ENCODE measurements at regions not wholly inside any gene's neighbourhood (a gene's known extent, or its start where the extent isn't known, plus 50 kb on each side); places are given as distances from the start of the nearest gene placed in this dataset.

DNA sequence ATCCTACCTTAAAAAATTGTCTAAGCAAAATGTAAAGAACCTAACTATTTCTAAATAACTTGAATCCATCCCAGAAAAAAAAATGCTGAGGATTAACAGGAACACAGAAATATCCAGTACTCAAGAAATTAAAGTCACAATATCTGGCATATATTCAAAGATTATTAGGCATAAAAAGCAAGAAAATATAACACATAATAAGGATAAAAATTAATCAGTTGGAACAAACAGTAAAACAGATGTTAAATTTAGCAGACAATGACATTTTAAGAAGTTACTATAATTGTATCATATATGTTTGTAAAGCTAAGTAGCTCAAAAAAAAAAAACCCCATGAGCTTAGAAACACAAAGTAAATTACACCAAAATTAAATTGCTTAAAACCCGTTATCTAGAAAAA is 427.4 kb upstream of the GYPC start:
- no peak for TF ChIP-seq POLR2A (IDR thresholded peaks at IDR 0.05)
- TF ChIP-seq, protein P1, sequence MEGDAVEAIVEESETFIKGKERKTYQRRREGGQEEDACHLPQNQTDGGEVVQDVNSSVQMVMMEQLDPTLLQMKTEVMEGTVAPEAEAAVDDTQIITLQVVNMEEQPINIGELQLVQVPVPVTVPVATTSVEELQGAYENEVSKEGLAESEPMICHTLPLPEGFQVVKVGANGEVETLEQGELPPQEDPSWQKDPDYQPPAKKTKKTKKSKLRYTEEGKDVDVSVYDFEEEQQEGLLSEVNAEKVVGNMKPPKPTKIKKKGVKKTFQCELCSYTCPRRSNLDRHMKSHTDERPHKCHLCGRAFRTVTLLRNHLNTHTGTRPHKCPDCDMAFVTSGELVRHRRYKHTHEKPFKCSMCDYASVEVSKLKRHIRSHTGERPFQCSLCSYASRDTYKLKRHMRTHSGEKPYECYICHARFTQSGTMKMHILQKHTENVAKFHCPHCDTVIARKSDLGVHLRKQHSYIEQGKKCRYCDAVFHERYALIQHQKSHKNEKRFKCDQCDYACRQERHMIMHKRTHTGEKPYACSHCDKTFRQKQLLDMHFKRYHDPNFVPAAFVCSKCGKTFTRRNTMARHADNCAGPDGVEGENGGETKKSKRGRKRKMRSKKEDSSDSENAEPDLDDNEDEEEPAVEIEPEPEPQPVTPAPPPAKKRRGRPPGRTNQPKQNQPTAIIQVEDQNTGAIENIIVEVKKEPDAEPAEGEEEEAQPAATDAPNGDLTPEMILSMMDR (IDR thresholded peaks at IDR 0.05), result no peak
- no peak overlapping the region for H3K4me3 ChIP-seq (ENCODE audit: low read depth, poor library complexity, severe bottlenecking)
- 78% methylated on average over 1 of the region's 1 CpG for WGBS, 2 donors
- DNase-seq (ENCODE audit: low spot score in 2 of 2), result no peak
- intact Hi-C loops (cut with DNase I; ENCODE audit: low total_unique reads), result no loop called here

DNA sequence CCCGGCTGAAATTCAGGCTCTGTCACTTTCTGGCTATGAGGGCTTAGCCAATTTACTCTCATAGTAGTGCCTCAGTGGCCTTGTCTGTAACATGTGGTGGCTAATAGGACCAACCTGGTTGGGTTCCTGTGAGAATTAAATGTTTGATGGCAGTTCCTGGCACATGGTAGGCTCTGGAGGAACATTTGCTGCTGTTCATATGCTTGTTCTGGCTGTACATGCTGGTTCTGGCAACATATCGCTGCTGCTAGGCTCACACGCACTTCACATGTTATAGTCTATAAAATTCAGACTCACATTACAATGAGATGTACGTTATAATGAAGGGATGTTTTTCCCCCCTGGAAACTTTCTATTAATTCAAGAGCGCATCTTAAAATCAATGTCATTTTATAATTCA is 417.7 kb upstream of the GYPC start:
- 70 to 88% methylated on average over 5 of the region's 5 CpGs for WGBS, 2 donors
- intact Hi-C loops (cut with DNase I; ENCODE audit: low total_unique reads), result no loop called here
- no peak overlapping the region for H3K4me3 ChIP-seq (ENCODE audit: low read depth, poor library complexity, severe bottlenecking)
- TF ChIP-seq POLR2A (IDR thresholded peaks at IDR 0.05), result no peak
- TF ChIP-seq, protein P1 (IDR thresholded peaks at IDR 0.05), result no peak
- DNase-seq (ENCODE audit: low spot score in 2 of 2), result no peak

- H3K4me3 ChIP-seq (ENCODE audit: low read depth, poor library complexity, severe bottlenecking), result no peak overlapping the region
- no peak for DNase-seq (ENCODE audit: low spot score in 2 of 2)
- intact Hi-C loops (cut with DNase I; ENCODE audit: low total_unique reads), result no loop called here
- TF ChIP-seq POLR2A (IDR thresholded peaks at IDR 0.05), result no peak
- TF ChIP-seq, protein P1 (IDR thresholded peaks at IDR 0.05), result no peak
- 73 to 74% methylated on average over 5 of the region's 5 CpGs for WGBS, 2 donors
Measured at GRCh38 chr2:126239320-126239955, 416.5 kb upstream of the GYPC start.

DNA sequence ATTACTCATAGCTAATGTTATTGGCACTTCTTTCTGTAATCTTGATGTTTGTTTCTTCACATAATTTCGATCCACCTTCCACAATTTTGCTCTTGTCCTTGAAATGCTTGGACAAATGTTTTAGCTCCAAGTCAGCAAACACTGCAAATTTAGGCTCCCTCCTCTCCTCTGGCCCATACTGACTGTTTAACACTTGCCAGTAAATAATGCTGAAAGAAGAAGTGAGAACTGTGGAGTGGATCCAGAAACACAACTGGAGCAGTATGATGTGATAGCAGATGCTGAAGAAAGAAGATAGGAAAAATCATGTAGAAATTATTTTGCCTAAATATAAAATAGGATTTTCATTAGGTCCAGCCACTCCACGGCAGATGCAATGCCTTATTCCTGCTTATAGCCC is 415.0 kb upstream of the GYPC start:
- intact Hi-C loops (cut with DNase I; ENCODE audit: low total_unique reads), result no loop called here
- H3K4me3 ChIP-seq (ENCODE audit: low read depth, poor library complexity, severe bottlenecking), result no peak overlapping the region
- no peak for DNase-seq (ENCODE audit: low spot score in 2 of 2)
- TF ChIP-seq POLR2A (IDR thresholded peaks at IDR 0.05), result no peak
- TF ChIP-seq, protein P1 (IDR thresholded peaks at IDR 0.05), result no peak
- 79 to 87% methylated on average over 2 of the region's 2 CpGs for WGBS, 2 donors

DNA sequence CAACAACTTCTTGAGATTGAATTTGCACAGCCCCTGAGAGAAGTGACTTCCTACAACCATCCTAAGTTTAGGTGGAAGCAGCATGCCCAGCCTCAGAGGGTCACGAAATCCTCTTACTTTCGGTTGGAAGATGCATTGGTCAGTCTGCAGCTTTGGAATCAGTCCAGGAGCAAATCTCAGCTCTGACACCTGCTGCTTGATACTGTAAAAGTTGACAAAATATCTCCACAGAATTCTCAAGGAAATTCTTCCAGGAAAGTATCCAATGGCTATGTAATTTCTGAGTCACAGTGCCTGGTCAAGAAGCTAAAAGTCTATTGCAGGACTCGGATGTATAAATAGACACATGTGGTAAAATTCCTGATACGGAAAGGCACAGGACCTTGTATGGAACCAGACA is 414.5 kb upstream of the GYPC start:
- 76 to 84% methylated on average over 4 of the region's 4 CpGs for WGBS, 2 donors
- intact Hi-C loops (cut with DNase I; ENCODE audit: low total_unique reads), result no loop called here
- TF ChIP-seq, protein P1 (IDR thresholded peaks at IDR 0.05), result no peak
- TF ChIP-seq POLR2A (IDR thresholded peaks at IDR 0.05), result no peak
- no peak for DNase-seq (ENCODE audit: low spot score in 2 of 2)
- no peak overlapping the region for H3K4me3 ChIP-seq (ENCODE audit: low read depth, poor library complexity, severe bottlenecking)

DNA sequence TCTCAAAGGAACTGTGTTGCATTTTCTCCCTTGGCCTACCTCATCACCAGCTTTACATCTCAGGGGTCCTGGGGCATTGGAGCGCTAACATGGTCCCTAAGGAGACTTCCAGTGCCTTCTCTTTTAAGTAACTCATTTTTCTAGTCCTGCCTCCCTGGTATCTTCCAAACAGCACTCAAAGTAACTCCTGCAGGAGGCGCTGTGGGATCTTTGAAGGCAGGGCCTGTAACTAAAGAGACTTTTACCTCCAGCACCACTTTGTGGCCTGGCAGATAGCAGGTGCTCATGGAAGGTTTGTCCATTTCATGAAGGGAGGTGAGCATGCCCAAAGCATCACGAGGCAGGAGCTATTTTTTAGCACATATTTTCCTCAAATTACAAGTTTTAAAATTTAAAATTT is 411.0 kb upstream of the GYPC start:
- no peak for TF ChIP-seq POLR2A (IDR thresholded peaks at IDR 0.05)
- TF ChIP-seq, protein P1 (IDR thresholded peaks at IDR 0.05), result no peak
- intact Hi-C loops (cut with DNase I; ENCODE audit: low total_unique reads), result no loop called here
- no peak overlapping the region for H3K4me3 ChIP-seq (ENCODE audit: low read depth, poor library complexity, severe bottlenecking)
- peak in 1 of 2 donors; percentile 20 for DNase-seq (ENCODE audit: low spot score in 2 of 2)
- 32 to 42% methylated on average over 3 of the region's 3 CpGs for WGBS, 2 donors

All from lower leg skin (tissue), 4 donors.